Body of pancreas (tissue), 4 donors: ENCODE measurements at regions not wholly inside any gene's neighbourhood (a gene's known extent, or its start where the extent isn't known, plus 50 kb on each side); places are given as distances from the start of the nearest gene placed in this dataset.

Experiments
- ATAC-seq: fragments of 150-250 bp; one replicate; pipeline ENCODE4 v1.9.1; 2016
- DNase-seq, 4 donors: peaks; one replicate each; pipeline ENCODE4 v3.0.0-alpha.2; 2019
- H3K27ac ChIP-seq, 4 donors: fragments of 200-600 bp; sonication (generic); 1 replicate in 3 of 4; 2 replicates in 1 of 4; pipeline versions ENCODE4 v1.5.1 to v1.6.1; 2016 to 2019; ENCODE audit warnings: mild to moderate bottlenecking in 1 of 4, mixed read lengths in 1 of 4, moderate library complexity in 1 of 4
- H3K27me3 ChIP-seq, 2 donors: fragments of 200-600 bp; sonication (generic); one replicate each; pipeline ENCODE4 v1.6.0; 2016; ENCODE audit warnings: mild to moderate bottlenecking in 1 of 2
- H3K36me3 ChIP-seq, 2 donors: fragments of 200-600 bp; sonication (generic); replicated peaks in 1 of 2; 2 replicates each; pipeline ENCODE4 v1.5.1; 2016; ENCODE audit warnings: low read depth in 2 of 2; ENCODE audit not compliant: insufficient read depth in 1 of 2
- H3K4me1 ChIP-seq: fragments of 200-600 bp; sonication (generic); one replicate; pipeline ENCODE4 v1.6.0; 2016
- H3K4me3 ChIP-seq, 2 donors: fragments of 200-600 bp; sonication (generic); 1 replicate in 1 of 2; 2 replicates in 1 of 2; pipeline ENCODE4 v1.5.1; 2016 to 2019
- H3K9me3 ChIP-seq, 3 donors: fragments of 200-600 bp; sonication (generic); 1 replicate in 2 of 3; 2 replicates in 1 of 3; pipeline ENCODE4 v1.5.1; 2016
- CTCF ChIP-seq, 7 experiments: fragments of 450-650 bp in 4 of 7; fragments of 200-600 bp in 3 of 7; sonication (generic) in 3 of 7; IDR thresholded peaks; one replicate each; pipeline ENCODE4 v1.5.1; 2016 to 2019; ENCODE audit warnings: antibody characterized with exemption in 7 of 7
- POLR2A ChIP-seq, 3 donors: fragments of 450-650 bp; IDR thresholded peaks; one replicate each; pipeline ENCODE4 v1.6.1; 2016; ENCODE audit warnings: antibody characterized with exemption in 3 of 3, mild to moderate bottlenecking in 2 of 3
- WGBS, 2 donors: methylation state at CpG; one replicate each; pipeline ENCODE4 v1.1.5; 2017; 5-methylcytosine and 5-hydroxymethylcytosine counted together
- intact Hi-C: fragments of 100-400 bp; cut with DNase I; formaldehyde crosslinking; loops from one replicate; pipeline ENCODE4 v1.15.1; 2023

GRCh38 chr4:137299281-137299680 lies 233.0 kb downstream of the PCDH18 start:
- no peak overlapping the region for H3K4me3 ChIP-seq
- no peaks in the 10 kb centered on the region for H3K27me3 ChIP-seq
- H3K36me3 ChIP-seq: no peaks in the 10 kb centered on the region
- H3K27ac ChIP-seq: no peak overlapping the region
- 72 to 79% methylated on average over 1 of the region's 1 CpG for WGBS, 2 donors
- DNase-seq (no peak), ATAC-seq (no peak)
- TF ChIP-seq CTCF (IDR thresholded peaks at IDR 0.05) (no peak), POLR2A (IDR thresholded peaks at IDR 0.05) (no peak)
- intact Hi-C loops: no loop called here
- no peaks in the 10 kb centered on the region for H3K4me1 ChIP-seq
- H3K9me3 ChIP-seq: no peaks in the 10 kb centered on the region

GRCh38 chr4:137293281-137293680 lies 239.0 kb downstream of the PCDH18 start:
- TF ChIP-seq CTCF (IDR thresholded peaks at IDR 0.05): no peak
- no peak for TF ChIP-seq POLR2A (IDR thresholded peaks at IDR 0.05)
- H3K4me1 ChIP-seq: no peaks in the 10 kb centered on the region
- no peaks in the 10 kb centered on the region for H3K27me3 ChIP-seq
- H3K4me3 ChIP-seq: no peak overlapping the region
- H3K9me3 ChIP-seq: no peaks in the 10 kb centered on the region
- no peak overlapping the region for H3K27ac ChIP-seq
- H3K36me3 ChIP-seq: no peaks in the 10 kb centered on the region
- 67 to 82% methylated on average over 1 of the region's 1 CpG for WGBS, 2 donors
- ATAC-seq (no peak), DNase-seq (no peak)
- intact Hi-C loops: no loop called here

- Histone ChIP-seq H3K27ac (no peak overlapping the region), H3K4me1 (no peaks in the 10 kb centered on the region), H3K27me3 (no peaks in the 10 kb centered on the region), H3K9me3 (no peaks in the 10 kb centered on the region), H3K4me3 (no peak overlapping the region), H3K36me3 (no peaks in the 10 kb centered on the region)
- no peak for TF ChIP-seq POLR2A (IDR thresholded peaks at IDR 0.05)
- TF ChIP-seq CTCF (IDR thresholded peaks at IDR 0.05): no peak
- no peak for ATAC-seq
- DNase-seq: no peak
- intact Hi-C loops: no loop called here
Measured at GRCh38 chr4:137283737-137284136, 248.6 kb downstream of the PCDH18 start.

GRCh38 chr4:137278431-137278830 lies 253.9 kb downstream of the PCDH18 start:
- H3K27me3 ChIP-seq: peaks cover 0 to 2% of the 10 kb centered on the region in 2 donors
- DNase-seq (no peak), ATAC-seq (no peak)
- no peaks in the 10 kb centered on the region for H3K9me3 ChIP-seq
- intact Hi-C loops: no loop called here
- WGBS, 2 donors: 49 to 52% methylated on average over 1 of the region's 1 CpG
- no peak for TF ChIP-seq POLR2A (IDR thresholded peaks at IDR 0.05)
- no peak for TF ChIP-seq CTCF (IDR thresholded peaks at IDR 0.05)
- H3K4me1 ChIP-seq: no peaks in the 10 kb centered on the region
- no peak overlapping the region for H3K4me3 ChIP-seq
- H3K27ac ChIP-seq: no peak overlapping the region
- H3K36me3 ChIP-seq: no peaks in the 10 kb centered on the region

GRCh38 chr4:137274404-137274803 lies 257.9 kb downstream of the PCDH18 start:
- intact Hi-C loops: no loop called here
- no peaks in the 10 kb centered on the region for H3K4me1 ChIP-seq
- TF ChIP-seq POLR2A (IDR thresholded peaks at IDR 0.05) (no peak), CTCF (IDR thresholded peaks at IDR 0.05) (no peak)
- H3K36me3 ChIP-seq: no peaks in the 10 kb centered on the region
- no peak overlapping the region for H3K27ac ChIP-seq
- H3K27me3 ChIP-seq: peaks cover 0 to 2% of the 10 kb centered on the region in 2 donors
- ATAC-seq (no peak), DNase-seq (no peak)
- no peak overlapping the region for H3K4me3 ChIP-seq
- 56% methylated on average over 1 of the region's 1 CpG for WGBS, 2 donors
- H3K9me3 ChIP-seq: no peaks in the 10 kb centered on the region
